Thyroid gland (tissue), 4 donors: ENCODE measurements at regions not wholly inside any gene's neighbourhood (a gene's known extent, or its start where the extent isn't known, plus 50 kb on each side); places are given as distances from the start of the nearest gene placed in this dataset.

Source experiments
- DNase-seq, 2 donors: peaks; one replicate each; pipeline ENCODE4 v3.0.0-alpha.2; 2019
- H3K27ac ChIP-seq, 3 donors: fragments of 200-600 bp; sonication (generic); 1 replicate in 2 of 3; 2 replicates in 1 of 3; pipeline ENCODE4 v1.5.1; 2016 to 2019; ENCODE audit warnings: mild to moderate bottlenecking in 1 of 3, moderate library complexity in 1 of 3
- H3K27me3 ChIP-seq: fragments of 200-600 bp; sonication (generic); one replicate; pipeline ENCODE4 v1.5.1; 2019
- H3K36me3 ChIP-seq, 2 donors: fragments of 200-600 bp; sonication (generic); one replicate each; pipeline ENCODE4 v1.5.1; 2016 to 2019
- H3K4me1 ChIP-seq, 2 donors: fragments of 200-600 bp; sonication (generic); one replicate each; pipeline ENCODE4 v1.5.1; 2017 to 2019
- H3K4me3 ChIP-seq, 3 donors: fragments of 200-600 bp; sonication (generic); replicated peaks in 1 of 3; 1 replicate in 2 of 3; 2 replicates in 1 of 3; pipeline ENCODE4 v1.5.1; 2016; ENCODE audit warnings: mild to moderate bottlenecking in 1 of 3
- H3K9me3 ChIP-seq: fragments of 200-600 bp; sonication (generic); one replicate; pipeline ENCODE4 v1.5.1; 2017
- POLR2A ChIP-seq, 2 donors: fragments of 450-650 bp; IDR thresholded peaks; one replicate each; pipeline ENCODE4 v1.6.1; 2017; ENCODE audit warnings: antibody characterized with exemption in 2 of 2, mild to moderate bottlenecking in 2 of 2, moderate library complexity in 1 of 2
- WGBS, 2 donors: methylation state at CpG; one replicate each; pipeline ENCODE4 v1.1.5; 2017; 5-methylcytosine and 5-hydroxymethylcytosine counted together
- intact Hi-C: fragments of 100-400 bp; cut with DNase I; formaldehyde crosslinking; loops from one replicate; pipeline ENCODE4 v1.15.1; 2023
- TF ChIP-seq, protein P1 (sequence below), 6 experiments: fragments of 200-600 bp in 3 of 6; fragments of 450-650 bp in 3 of 6; sonication (generic) in 3 of 6; IDR thresholded peaks; one replicate each; pipeline ENCODE4 v1.5.1; 2016 to 2019; ENCODE audit warnings: antibody characterized with exemption in 6 of 6, mild to moderate bottlenecking in 2 of 6, inconsistent platforms in 1 of 6, moderate library complexity in 1 of 6

GRCh38 chr6:85942844-85943243, 300.2 kb upstream of the SYNCRIP start:
- no peaks in the 10 kb centered on the region for H3K36me3 ChIP-seq
- no peak overlapping the region for H3K27ac ChIP-seq
- TF ChIP-seq, protein P1, sequence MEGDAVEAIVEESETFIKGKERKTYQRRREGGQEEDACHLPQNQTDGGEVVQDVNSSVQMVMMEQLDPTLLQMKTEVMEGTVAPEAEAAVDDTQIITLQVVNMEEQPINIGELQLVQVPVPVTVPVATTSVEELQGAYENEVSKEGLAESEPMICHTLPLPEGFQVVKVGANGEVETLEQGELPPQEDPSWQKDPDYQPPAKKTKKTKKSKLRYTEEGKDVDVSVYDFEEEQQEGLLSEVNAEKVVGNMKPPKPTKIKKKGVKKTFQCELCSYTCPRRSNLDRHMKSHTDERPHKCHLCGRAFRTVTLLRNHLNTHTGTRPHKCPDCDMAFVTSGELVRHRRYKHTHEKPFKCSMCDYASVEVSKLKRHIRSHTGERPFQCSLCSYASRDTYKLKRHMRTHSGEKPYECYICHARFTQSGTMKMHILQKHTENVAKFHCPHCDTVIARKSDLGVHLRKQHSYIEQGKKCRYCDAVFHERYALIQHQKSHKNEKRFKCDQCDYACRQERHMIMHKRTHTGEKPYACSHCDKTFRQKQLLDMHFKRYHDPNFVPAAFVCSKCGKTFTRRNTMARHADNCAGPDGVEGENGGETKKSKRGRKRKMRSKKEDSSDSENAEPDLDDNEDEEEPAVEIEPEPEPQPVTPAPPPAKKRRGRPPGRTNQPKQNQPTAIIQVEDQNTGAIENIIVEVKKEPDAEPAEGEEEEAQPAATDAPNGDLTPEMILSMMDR (IDR thresholded peaks at IDR 0.05) = no peak
- TF ChIP-seq POLR2A (IDR thresholded peaks at IDR 0.05) = no peak
- DNase-seq = no peak
- no peaks in the 10 kb centered on the region for H3K9me3 ChIP-seq
- no peak overlapping the region for H3K4me3 ChIP-seq
- intact Hi-C loops = no loop called here
- no peaks in the 10 kb centered on the region for H3K27me3 ChIP-seq
- H3K4me1 ChIP-seq = no peaks in the 10 kb centered on the region
- 74 to 81% methylated on average over 2 of the region's 2 CpGs for WGBS, 2 donors

DNA sequence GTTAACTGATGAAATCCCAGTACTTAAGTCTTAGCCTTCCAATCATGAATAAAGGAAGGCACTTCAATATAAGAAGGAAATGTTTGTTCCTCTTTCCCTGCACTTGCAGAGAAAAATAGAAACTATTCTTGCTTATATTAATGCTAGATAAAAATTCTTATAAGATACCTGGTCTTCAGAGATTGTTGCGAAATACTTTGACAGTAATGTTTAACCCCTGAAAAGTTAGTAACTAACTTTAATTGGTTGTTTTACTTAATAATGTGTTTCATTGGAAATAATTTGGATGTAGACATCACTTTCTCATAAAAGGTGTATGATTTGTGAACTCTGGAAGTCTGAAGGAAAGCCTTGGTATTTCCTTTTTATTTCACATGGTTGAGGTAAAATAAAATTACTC, 294.2 kb upstream of the SYNCRIP start:
- 98 to 99% methylated on average over 1 of the region's 1 CpG for WGBS, 2 donors
- no peaks in the 10 kb centered on the region for H3K36me3 ChIP-seq
- H3K4me3 ChIP-seq = no peak overlapping the region
- TF ChIP-seq, protein P1 (IDR thresholded peaks at IDR 0.05) = no peak
- TF ChIP-seq POLR2A (IDR thresholded peaks at IDR 0.05) = no peak
- no peaks in the 10 kb centered on the region for H3K9me3 ChIP-seq
- H3K27me3 ChIP-seq = no peaks in the 10 kb centered on the region
- DNase-seq = no peak
- H3K4me1 ChIP-seq = no peaks in the 10 kb centered on the region
- H3K27ac ChIP-seq = no peak overlapping the region
- intact Hi-C loops = no loop called here

GRCh38 chr6:85923013-85923430, 280.3 kb upstream of the SYNCRIP start:
- TF ChIP-seq POLR2A (IDR thresholded peaks at IDR 0.05) = no peak
- TF ChIP-seq, protein P1 (IDR thresholded peaks at IDR 0.05) = peak; percentile 27 to 92 (median 72)
- WGBS, 2 donors = 8 to 13% methylated on average over 2 of the region's 2 CpGs
- Histone ChIP-seq H3K36me3 (no peaks in the 10 kb centered on the region), H3K27me3 (no peaks in the 10 kb centered on the region), H3K9me3 (no peaks in the 10 kb centered on the region), H3K27ac (peak overlapping the region in 2 of 3 donors; percentile 53 to 57), H3K4me1 (peaks cover 15 to 20% of the 10 kb centered on the region in 2 donors), H3K4me3 (no peak overlapping the region)
- peak; percentile 35 to 37 for DNase-seq
- intact Hi-C loops = loop anchor here (10.0 kb wide), 1 partner anchor 932 kb away; no protein-coding TSS in a partner anchor

DNA sequence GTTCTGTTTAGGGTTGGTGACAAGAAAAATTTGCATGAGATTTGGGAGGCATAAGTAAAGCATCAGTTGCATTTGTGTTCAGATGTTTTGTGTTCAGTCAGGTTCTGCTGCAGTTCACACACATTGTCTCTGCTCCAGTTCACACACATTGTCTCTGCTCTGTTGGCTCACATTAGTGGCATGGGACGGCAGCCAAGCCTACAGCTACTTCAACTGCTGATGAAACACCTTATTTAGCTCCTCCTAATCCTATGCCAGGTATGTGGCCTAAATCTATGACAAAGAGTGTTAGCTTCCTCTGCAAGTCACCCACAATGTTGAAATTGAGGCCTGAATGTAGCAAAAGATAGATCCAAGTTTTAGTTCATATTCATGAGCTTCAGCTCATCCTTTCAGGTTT, 278.1 kb upstream of the SYNCRIP start:
- 26 to 29% methylated on average over 1 of the region's 1 CpG for WGBS, 2 donors
- Histone ChIP-seq H3K4me3 (no peak overlapping the region), H3K27ac (peak overlapping the region; percentile 46 to 57 (median 53)), H3K4me1 (peaks cover 15 to 20% of the 10 kb centered on the region in 2 donors), H3K36me3 (no peaks in the 10 kb centered on the region), H3K27me3 (no peaks in the 10 kb centered on the region), H3K9me3 (no peaks in the 10 kb centered on the region)
- DNase-seq = peak; percentile 96 to 97
- intact Hi-C loops = loop anchor here (10.0 kb wide), 1 partner anchor 934 kb away; no protein-coding TSS in a partner anchor
- no peak for TF ChIP-seq POLR2A (IDR thresholded peaks at IDR 0.05)
- TF ChIP-seq, protein P1 (IDR thresholded peaks at IDR 0.05) = no peak

- Histone ChIP-seq H3K27me3 (no peaks in the 10 kb centered on the region), H3K9me3 (no peaks in the 10 kb centered on the region), H3K4me1 (peaks cover 15 to 17% of the 10 kb centered on the region in 2 donors), H3K36me3 (no peaks in the 10 kb centered on the region), H3K4me3 (no peak overlapping the region), H3K27ac (no peak overlapping the region)
- WGBS, 2 donors = 88 to 100% methylated on average over 1 of the region's 1 CpG
- intact Hi-C loops = no loop called here
- DNase-seq = no peak
- no peak for TF ChIP-seq POLR2A (IDR thresholded peaks at IDR 0.05)
- TF ChIP-seq, protein P1 (IDR thresholded peaks at IDR 0.05) = no peak
Measured at GRCh38 chr6:85917522-85917921, 274.8 kb upstream of the SYNCRIP start.
